Neural cell (in vitro differentiated cells): ENCODE measurements at regions not wholly inside any gene's neighbourhood (a gene's known extent, or its start where the extent isn't known, plus 50 kb on each side); places are given as distances from the start of the nearest gene placed in this dataset.

Experiments
- EP300 ChIP-seq: fragments of 450-650 bp; conservative IDR thresholded peaks from 2 replicates; pipeline ENCODE4 v1.6.1; 2014; ENCODE audit warnings: antibody characterized with exemption, mild to moderate bottlenecking, moderate library complexity; ENCODE audit not compliant: poor library complexity, severe bottlenecking
- EZH2 ChIP-seq: fragments of 200-600, 300-800 bp; shearing (Covaris generic), sonication (generic); IDR thresholded peaks from 2 replicates; pipeline ENCODE4 v1.6.1; 2014; ENCODE audit warnings: antibody characterized with exemption, low read length, borderline replicate concordance, mild to moderate bottlenecking; ENCODE audit not compliant: insufficient read depth, poor library complexity, severe bottlenecking
- MXI1 ChIP-seq: fragments of 450-650 bp; conservative IDR thresholded peaks from 2 replicates; pipeline ENCODE4 v1.6.1; 2014; ENCODE audit warnings: antibody characterized with exemption, mild to moderate bottlenecking; ENCODE audit not compliant: poor library complexity, severe bottlenecking
- POLR2AphosphoS5 ChIP-seq: IDR thresholded peaks from 2 replicates; pipeline ENCODE4 v1.6.1; 2012
- RAD21 ChIP-seq: fragments of 450-650 bp; conservative IDR thresholded peaks from 2 replicates; pipeline ENCODE4 v1.6.1; 2014; ENCODE audit warnings: antibody characterized with exemption, mild to moderate bottlenecking, moderate library complexity
- TAF1 ChIP-seq: IDR thresholded peaks from 2 replicates; pipeline ENCODE4 v1.6.1; 2012; ENCODE audit warnings: low read depth
- TF ChIP-seq, protein P1 (sequence below): fragments of 450-650 bp; IDR thresholded peaks from 2 replicates; pipeline ENCODE4 v1.5.1; 2014; ENCODE audit warnings: antibody characterized with exemption, mild to moderate bottlenecking, moderate library complexity; ENCODE audit not compliant: poor library complexity, severe bottlenecking
- TF ChIP-seq, protein P2 (sequence below): IDR thresholded peaks from 2 replicates; pipeline ENCODE4 v1.6.1; 2012; ENCODE audit warnings: borderline replicate concordance

DNA sequence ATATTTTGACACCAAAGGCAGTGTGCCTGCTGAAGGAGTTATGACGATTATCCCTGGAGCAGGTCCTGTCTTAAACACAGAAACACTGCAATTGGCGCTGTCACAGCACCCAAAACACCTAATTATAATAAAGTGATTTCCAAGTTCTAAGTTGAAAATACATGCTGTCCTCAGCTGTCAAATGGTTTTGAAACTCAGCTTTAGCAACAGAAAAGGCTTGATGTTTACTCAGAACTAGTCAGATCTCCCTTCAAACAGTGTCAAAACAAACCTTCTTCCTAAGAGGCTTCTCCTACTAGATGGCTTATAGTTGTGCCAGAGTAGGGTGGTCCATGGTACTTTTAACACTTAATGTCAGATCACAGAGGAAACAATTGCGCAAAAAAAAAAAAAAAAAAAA is 87.2 kb upstream of the IRX1 start:
- TF ChIP-seq, protein P1, sequence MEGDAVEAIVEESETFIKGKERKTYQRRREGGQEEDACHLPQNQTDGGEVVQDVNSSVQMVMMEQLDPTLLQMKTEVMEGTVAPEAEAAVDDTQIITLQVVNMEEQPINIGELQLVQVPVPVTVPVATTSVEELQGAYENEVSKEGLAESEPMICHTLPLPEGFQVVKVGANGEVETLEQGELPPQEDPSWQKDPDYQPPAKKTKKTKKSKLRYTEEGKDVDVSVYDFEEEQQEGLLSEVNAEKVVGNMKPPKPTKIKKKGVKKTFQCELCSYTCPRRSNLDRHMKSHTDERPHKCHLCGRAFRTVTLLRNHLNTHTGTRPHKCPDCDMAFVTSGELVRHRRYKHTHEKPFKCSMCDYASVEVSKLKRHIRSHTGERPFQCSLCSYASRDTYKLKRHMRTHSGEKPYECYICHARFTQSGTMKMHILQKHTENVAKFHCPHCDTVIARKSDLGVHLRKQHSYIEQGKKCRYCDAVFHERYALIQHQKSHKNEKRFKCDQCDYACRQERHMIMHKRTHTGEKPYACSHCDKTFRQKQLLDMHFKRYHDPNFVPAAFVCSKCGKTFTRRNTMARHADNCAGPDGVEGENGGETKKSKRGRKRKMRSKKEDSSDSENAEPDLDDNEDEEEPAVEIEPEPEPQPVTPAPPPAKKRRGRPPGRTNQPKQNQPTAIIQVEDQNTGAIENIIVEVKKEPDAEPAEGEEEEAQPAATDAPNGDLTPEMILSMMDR: no peak
- no peak for TF ChIP-seq RAD21
- no peak for TF ChIP-seq EZH2
- TF ChIP-seq, protein P2, sequence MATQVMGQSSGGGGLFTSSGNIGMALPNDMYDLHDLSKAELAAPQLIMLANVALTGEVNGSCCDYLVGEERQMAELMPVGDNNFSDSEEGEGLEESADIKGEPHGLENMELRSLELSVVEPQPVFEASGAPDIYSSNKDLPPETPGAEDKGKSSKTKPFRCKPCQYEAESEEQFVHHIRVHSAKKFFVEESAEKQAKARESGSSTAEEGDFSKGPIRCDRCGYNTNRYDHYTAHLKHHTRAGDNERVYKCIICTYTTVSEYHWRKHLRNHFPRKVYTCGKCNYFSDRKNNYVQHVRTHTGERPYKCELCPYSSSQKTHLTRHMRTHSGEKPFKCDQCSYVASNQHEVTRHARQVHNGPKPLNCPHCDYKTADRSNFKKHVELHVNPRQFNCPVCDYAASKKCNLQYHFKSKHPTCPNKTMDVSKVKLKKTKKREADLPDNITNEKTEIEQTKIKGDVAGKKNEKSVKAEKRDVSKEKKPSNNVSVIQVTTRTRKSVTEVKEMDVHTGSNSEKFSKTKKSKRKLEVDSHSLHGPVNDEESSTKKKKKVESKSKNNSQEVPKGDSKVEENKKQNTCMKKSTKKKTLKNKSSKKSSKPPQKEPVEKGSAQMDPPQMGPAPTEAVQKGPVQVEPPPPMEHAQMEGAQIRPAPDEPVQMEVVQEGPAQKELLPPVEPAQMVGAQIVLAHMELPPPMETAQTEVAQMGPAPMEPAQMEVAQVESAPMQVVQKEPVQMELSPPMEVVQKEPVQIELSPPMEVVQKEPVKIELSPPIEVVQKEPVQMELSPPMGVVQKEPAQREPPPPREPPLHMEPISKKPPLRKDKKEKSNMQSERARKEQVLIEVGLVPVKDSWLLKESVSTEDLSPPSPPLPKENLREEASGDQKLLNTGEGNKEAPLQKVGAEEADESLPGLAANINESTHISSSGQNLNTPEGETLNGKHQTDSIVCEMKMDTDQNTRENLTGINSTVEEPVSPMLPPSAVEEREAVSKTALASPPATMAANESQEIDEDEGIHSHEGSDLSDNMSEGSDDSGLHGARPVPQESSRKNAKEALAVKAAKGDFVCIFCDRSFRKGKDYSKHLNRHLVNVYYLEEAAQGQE: no peak
- peak; percentile 64 for TF ChIP-seq POLR2AphosphoS5
- peak; percentile 32 for TF ChIP-seq EP300
- TF ChIP-seq TAF1: no peak
- no peak for TF ChIP-seq MXI1
